DND-41 (cell line): ENCODE measurements at regions not wholly inside any gene's neighbourhood (a gene's known extent, or its start where the extent isn't known, plus 50 kb on each side); places are given as distances from the start of the nearest gene placed in this dataset.

Experiments
- ATAC-seq: fragments of 200-7000 bp; cut with Tn5 transposase; 3 replicates; pipeline ENCODE4 v1.9.1; 2021; ENCODE audit warnings: low read depth; ENCODE audit not compliant: insufficient read depth
- DNase-seq: peaks from one replicate; pipeline ENCODE4 v3.0.0-alpha.2; 2020
- H2AFZ ChIP-seq: 2 replicates; pipeline ENCODE4 v1.6.0; 2012; ENCODE audit warnings: low read depth, low read length
- H3K27ac ChIP-seq: 2 replicates; pipeline ENCODE4 v1.5.1; 2012; ENCODE audit warnings: low read length, inconsistent platforms
- H3K27me3 ChIP-seq: fragments of 200-600 bp; sonication (generic); 2 replicates; pipeline ENCODE4 v1.6.0; 2012; ENCODE audit warnings: low read length, mild to moderate bottlenecking, inconsistent platforms; ENCODE audit not compliant: insufficient read depth, poor library complexity
- H3K36me3 ChIP-seq: 2 replicates; pipeline ENCODE4 v1.5.1; 2012; ENCODE audit warnings: low read length, inconsistent platforms; ENCODE audit not compliant: insufficient read depth
- H3K4me1 ChIP-seq: 2 replicates; pipeline ENCODE4 v1.5.1; 2012; ENCODE audit warnings: mild to moderate bottlenecking, low read length; ENCODE audit not compliant: insufficient read depth
- H3K4me2 ChIP-seq: 2 replicates; pipeline ENCODE4 v1.6.0; 2012; ENCODE audit warnings: mild to moderate bottlenecking, moderate library complexity, low read length, inconsistent platforms; ENCODE audit not compliant: insufficient read depth
- H3K4me3 ChIP-seq, 2 experiments: fragments of 200-600 bp in 1 of 2; shearing (Covaris generic) in 1 of 2; 2 replicates each; pipeline ENCODE4 v1.5.1; 2012 to 2016; ENCODE audit warnings: inconsistent platforms in 2 of 2, low read length in 2 of 2, mild to moderate bottlenecking in 2 of 2, low read depth in 1 of 2, moderate library complexity in 1 of 2
- H3K79me2 ChIP-seq: 2 replicates; pipeline ENCODE4 v1.6.0; 2012; ENCODE audit warnings: low read length, inconsistent platforms; ENCODE audit not compliant: insufficient read depth
- H3K9ac ChIP-seq: 2 replicates; pipeline ENCODE4 v1.6.0; 2012; ENCODE audit warnings: low read depth, mild to moderate bottlenecking, inconsistent platforms, low read length, moderate library complexity
- H3K9me3 ChIP-seq: 2 replicates; pipeline ENCODE4 v1.5.1; 2012; ENCODE audit warnings: low read length, moderate library complexity, mild to moderate bottlenecking, inconsistent platforms; ENCODE audit not compliant: insufficient read depth, severe bottlenecking
- H4K20me1 ChIP-seq: 2 replicates; pipeline ENCODE4 v1.6.0; 2012; ENCODE audit warnings: low read length; ENCODE audit not compliant: insufficient read depth
- EZH2 ChIP-seq: IDR thresholded peaks from 3 replicates; pipeline ENCODE4 v1.6.1; 2012; ENCODE audit warnings: borderline replicate concordance, low read depth, mild to moderate bottlenecking, moderate library complexity, low read length, inconsistent platforms; ENCODE audit not compliant: severe bottlenecking
- TF ChIP-seq, protein P1 (sequence below): IDR thresholded peaks from 2 replicates; pipeline ENCODE4 v1.5.1; 2012; ENCODE audit warnings: borderline replicate concordance, low read length, moderate library complexity, mild to moderate bottlenecking; ENCODE audit not compliant: poor library complexity, severe bottlenecking; ENCODE audit errors: extremely low read depth

GRCh38 chr2:236904389-236905263 is 181.1 kb upstream of the COPS8 start:
- H3K9ac ChIP-seq = no peak overlapping the region
- H3K27ac ChIP-seq = no peak overlapping the region
- TF ChIP-seq, protein P1, sequence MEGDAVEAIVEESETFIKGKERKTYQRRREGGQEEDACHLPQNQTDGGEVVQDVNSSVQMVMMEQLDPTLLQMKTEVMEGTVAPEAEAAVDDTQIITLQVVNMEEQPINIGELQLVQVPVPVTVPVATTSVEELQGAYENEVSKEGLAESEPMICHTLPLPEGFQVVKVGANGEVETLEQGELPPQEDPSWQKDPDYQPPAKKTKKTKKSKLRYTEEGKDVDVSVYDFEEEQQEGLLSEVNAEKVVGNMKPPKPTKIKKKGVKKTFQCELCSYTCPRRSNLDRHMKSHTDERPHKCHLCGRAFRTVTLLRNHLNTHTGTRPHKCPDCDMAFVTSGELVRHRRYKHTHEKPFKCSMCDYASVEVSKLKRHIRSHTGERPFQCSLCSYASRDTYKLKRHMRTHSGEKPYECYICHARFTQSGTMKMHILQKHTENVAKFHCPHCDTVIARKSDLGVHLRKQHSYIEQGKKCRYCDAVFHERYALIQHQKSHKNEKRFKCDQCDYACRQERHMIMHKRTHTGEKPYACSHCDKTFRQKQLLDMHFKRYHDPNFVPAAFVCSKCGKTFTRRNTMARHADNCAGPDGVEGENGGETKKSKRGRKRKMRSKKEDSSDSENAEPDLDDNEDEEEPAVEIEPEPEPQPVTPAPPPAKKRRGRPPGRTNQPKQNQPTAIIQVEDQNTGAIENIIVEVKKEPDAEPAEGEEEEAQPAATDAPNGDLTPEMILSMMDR = no peak
- no peak for TF ChIP-seq EZH2
- no peaks in the 10 kb centered on the region for H3K4me1 ChIP-seq
- H3K36me3 ChIP-seq = no peaks in the 10 kb centered on the region
- no peaks in the 10 kb centered on the region for H3K9me3 ChIP-seq
- peaks cover 18% of the 10 kb centered on the region for H3K27me3 ChIP-seq
- H3K79me2 ChIP-seq = no peaks in the 10 kb centered on the region
- H4K20me1 ChIP-seq = no peaks in the 10 kb centered on the region
- DNase-seq = no peak
- H3K4me2 ChIP-seq = no peak overlapping the region
- H3K4me3 ChIP-seq = no peak overlapping the region
- H2AFZ ChIP-seq = no peak overlapping the region
- no peak for ATAC-seq

- H4K20me1 ChIP-seq = no peaks in the 10 kb centered on the region
- H3K79me2 ChIP-seq = no peaks in the 10 kb centered on the region
- peaks cover 9% of the 10 kb centered on the region for H3K27me3 ChIP-seq
- H3K27ac ChIP-seq = no peak overlapping the region
- H2AFZ ChIP-seq = no peak overlapping the region
- H3K36me3 ChIP-seq = no peaks in the 10 kb centered on the region
- H3K9ac ChIP-seq = no peak overlapping the region
- no peak for TF ChIP-seq EZH2
- TF ChIP-seq, protein P1 = no peak
- no peaks in the 10 kb centered on the region for H3K4me1 ChIP-seq
- DNase-seq (no peak), ATAC-seq (no peak)
- H3K4me2 ChIP-seq = no peak overlapping the region
- no peak overlapping the region for H3K4me3 ChIP-seq
- no peaks in the 10 kb centered on the region for H3K9me3 ChIP-seq
Observed at GRCh38 chr2:236905976-236906375, 179.7 kb upstream of the COPS8 start.

- no peak for ATAC-seq
- H3K9ac ChIP-seq = no peak overlapping the region
- no peaks in the 10 kb centered on the region for H4K20me1 ChIP-seq
Observed at GRCh38 chr2:236908439-236909192, 177.1 kb upstream of the COPS8 start.

More at GRCh38 chr2:236908439-236909192, 177.1 kb upstream of the COPS8 start:
- Histone ChIP-seq H3K27ac (no peak overlapping the region), H3K79me2 (no peaks in the 10 kb centered on the region), H3K36me3 (no peaks in the 10 kb centered on the region), H3K4me2 (no peak overlapping the region), H3K27me3 (no peaks in the 10 kb centered on the region), H3K4me1 (no peaks in the 10 kb centered on the region), H3K4me3 (no peak overlapping the region), H2AFZ (no peak overlapping the region), H3K9me3 (no peaks in the 10 kb centered on the region)
- no peak for DNase-seq
- no peak for TF ChIP-seq EZH2
- TF ChIP-seq, protein P1 = no peak
